LHCN-M2 (cell line): ENCODE measurements at regions not wholly inside any gene's neighbourhood (a gene's known extent, or its start where the extent isn't known, plus 50 kb on each side); places are given as distances from the start of the nearest gene placed in this dataset.
A peak's percentile ranks its signal among the peaks of the same experiment; 100 is the strongest.

Source experiments
- DNase-seq: peaks from one replicate; pipeline ENCODE4 v3.0.0-alpha.2; 2012; ENCODE audit warnings: low read depth

GRCh38 chrX:115491766-115492165 is 69.2 kb upstream of the PLS3 start:
- peak; percentile 38 for DNase-seq

- no peak for DNase-seq
Measured at GRCh38 chrX:115493015-115493414, 68.0 kb upstream of the PLS3 start.

DNA sequence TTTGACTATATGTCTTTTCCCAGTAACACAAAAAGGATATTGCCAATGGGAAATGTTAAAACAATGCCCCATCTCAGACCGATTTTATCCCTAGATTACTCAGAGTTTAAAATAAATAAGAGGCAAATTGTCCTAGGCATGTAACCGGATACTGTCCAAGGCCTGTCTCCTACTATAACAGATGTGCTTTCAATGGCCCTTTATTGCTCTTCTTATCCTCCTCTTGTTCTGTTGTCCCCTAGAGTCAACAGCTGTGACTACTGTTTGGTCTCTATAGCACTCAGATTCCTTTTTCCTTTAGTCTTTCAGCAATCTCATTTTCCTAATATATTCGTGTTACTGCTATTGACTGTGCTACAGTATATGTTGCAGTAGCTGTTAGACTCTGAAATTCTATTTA is 66.8 kb upstream of the PLS3 start:
- peak; percentile 44 for DNase-seq

- peak; percentile 44 for DNase-seq
Measured at GRCh38 chrX:115499112-115499805, 61.7 kb upstream of the PLS3 start.

GRCh38 chrX:115503099-115503498 is 57.9 kb upstream of the PLS3 start:
- DNase-seq = no peak

DNA sequence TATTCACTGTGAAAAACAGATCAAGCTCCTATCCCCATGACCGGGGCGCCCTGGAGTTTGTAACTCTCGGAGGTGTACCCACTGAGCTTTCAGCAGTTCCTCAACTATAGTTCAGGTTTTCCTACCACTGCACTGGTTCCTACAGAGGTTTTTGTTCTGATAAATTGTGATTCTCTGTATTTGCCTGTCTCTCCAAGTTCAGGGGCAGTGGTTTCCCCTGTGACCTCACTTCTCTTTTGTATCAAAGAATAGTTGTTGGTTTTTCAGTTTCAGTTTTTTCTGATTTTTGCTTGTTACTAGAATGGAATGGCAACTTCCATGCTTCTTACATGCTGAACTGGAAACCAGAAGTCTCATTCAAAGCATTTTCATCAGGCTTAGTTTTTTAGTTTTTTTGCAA is 56.8 kb upstream of the PLS3 start:
- no peak for DNase-seq
